ENCODE measurements at regions not wholly inside any gene's neighbourhood (a gene's known extent, or its start where the extent isn't known, plus 50 kb on each side); places are given as distances from the start of the nearest gene placed in this dataset. TPM values are rescaled to one million over a fixed set of nuclear protein-coding genes. Genes with fewer than 3 reads are reported as not detected.

Small RNA genes in the stretch of these regions (microRNA-seq; reads per million reads assigned to microRNA genes)
- gene MIR8052: not detected

All from sciatic nerve (tissue), 1 donor.